Activated CD8-positive, alpha-beta T cell treated with anti-CD3 and anti-CD28 coated beads for 36 hours (primary cell): ENCODE measurements at regions not wholly inside any gene's neighbourhood (a gene's known extent, or its start where the extent isn't known, plus 50 kb on each side); places are given as distances from the start of the nearest gene placed in this dataset.

Experiments used
- ATAC-seq: fragments of 200-7000 bp; cut with Tn5 transposase; one replicate; pipeline ENCODE4 v1.10.0; 2021; ENCODE audit warnings: mild to moderate bottlenecking, moderate library complexity
- CTCF ChIA-PET: fragments of 350-600 bp; sonication (Branson Sonifier 250); formaldehyde crosslinking; loops from one replicate; lab custom pipeline; 2021; ENCODE audit warnings: antibody characterized with exemption; lab: Charles Lee
- POLR2A ChIA-PET: fragments of 350-600 bp; sonication (Branson Sonifier 250); formaldehyde crosslinking; loops from one replicate; lab custom pipeline; 2021; ENCODE audit warnings: antibody characterized with exemption; lab: Charles Lee
- DNase-seq: peaks from one replicate; pipeline ENCODE4 v3.0.0-alpha.2; 2020
- H3K27ac Mint-ChIP-seq: one replicate; pipeline ENCODE4 v1.8.0; 2021; ENCODE audit warnings: mild to moderate bottlenecking, mixed read lengths
- H3K27me3 Mint-ChIP-seq: one replicate; pipeline ENCODE4 v1.8.0; 2021; ENCODE audit warnings: mixed read lengths
- H3K36me3 Mint-ChIP-seq: one replicate; pipeline ENCODE4 v1.8.0; 2021; ENCODE audit warnings: low read depth, mixed read lengths
- H3K4me1 Mint-ChIP-seq: one replicate; pipeline ENCODE4 v1.8.0; 2021; ENCODE audit warnings: low read depth, mixed read lengths
- H3K4me3 Mint-ChIP-seq: one replicate; pipeline ENCODE4 v1.8.0; 2021; ENCODE audit warnings: mild to moderate bottlenecking, moderate library complexity, mixed read lengths
- H3K9me3 Mint-ChIP-seq: one replicate; pipeline ENCODE4 v1.8.0; 2021; ENCODE audit warnings: mixed read lengths
- intact Hi-C: fragments of 100-400 bp; cut with micrococcal nuclease; formaldehyde crosslinking; loops from one replicate; pipeline ENCODE4 v1.10.0; 2022
- TF ChIP-seq, protein P1 (sequence below): fragments of 200-600 bp; IDR thresholded peaks from one replicate; pipeline ENCODE4 v1.8.0; 2022; ENCODE audit warnings: antibody characterized with exemption, mild to moderate bottlenecking

DNA sequence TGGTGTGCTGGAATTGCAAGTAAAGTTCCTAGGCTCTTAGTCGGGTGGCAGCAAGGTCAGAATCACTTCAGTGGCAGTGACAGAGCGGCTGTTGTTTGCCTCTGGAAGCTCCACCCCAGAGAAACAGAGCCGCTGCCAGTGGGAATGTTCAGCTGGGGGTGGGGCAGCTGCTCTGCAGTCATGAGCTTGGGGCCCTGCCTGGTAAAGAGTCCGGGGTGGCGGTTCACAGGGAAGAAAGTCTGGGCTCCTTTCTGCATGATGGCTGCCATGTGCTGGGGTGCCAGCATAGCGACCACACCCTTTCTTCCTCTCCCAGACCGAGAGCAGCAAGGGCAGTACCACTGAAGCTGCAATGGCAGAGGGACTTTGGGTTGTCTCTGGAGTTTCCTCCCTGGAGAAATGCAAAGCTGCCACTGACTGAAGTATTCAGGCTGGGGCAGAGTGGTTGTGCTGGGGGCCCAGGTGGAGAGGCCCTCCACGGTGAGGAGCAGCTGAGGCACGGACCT lies 108.8 kb upstream of the CENPE start:
- H3K36me3 Mint-ChIP-seq: no peaks in the 10 kb centered on the region
- ChIA-PET POLR2A (no interaction called here), CTCF (no interaction called here)
- intact Hi-C loops: no loop called here
- no peak overlapping the region for H3K4me3 Mint-ChIP-seq
- no peak for DNase-seq
- no peak overlapping the region for H3K27ac Mint-ChIP-seq
- peaks cover 1% of the 10 kb centered on the region for H3K9me3 Mint-ChIP-seq
- peaks cover 4% of the 10 kb centered on the region for H3K27me3 Mint-ChIP-seq
- TF ChIP-seq, protein P1, sequence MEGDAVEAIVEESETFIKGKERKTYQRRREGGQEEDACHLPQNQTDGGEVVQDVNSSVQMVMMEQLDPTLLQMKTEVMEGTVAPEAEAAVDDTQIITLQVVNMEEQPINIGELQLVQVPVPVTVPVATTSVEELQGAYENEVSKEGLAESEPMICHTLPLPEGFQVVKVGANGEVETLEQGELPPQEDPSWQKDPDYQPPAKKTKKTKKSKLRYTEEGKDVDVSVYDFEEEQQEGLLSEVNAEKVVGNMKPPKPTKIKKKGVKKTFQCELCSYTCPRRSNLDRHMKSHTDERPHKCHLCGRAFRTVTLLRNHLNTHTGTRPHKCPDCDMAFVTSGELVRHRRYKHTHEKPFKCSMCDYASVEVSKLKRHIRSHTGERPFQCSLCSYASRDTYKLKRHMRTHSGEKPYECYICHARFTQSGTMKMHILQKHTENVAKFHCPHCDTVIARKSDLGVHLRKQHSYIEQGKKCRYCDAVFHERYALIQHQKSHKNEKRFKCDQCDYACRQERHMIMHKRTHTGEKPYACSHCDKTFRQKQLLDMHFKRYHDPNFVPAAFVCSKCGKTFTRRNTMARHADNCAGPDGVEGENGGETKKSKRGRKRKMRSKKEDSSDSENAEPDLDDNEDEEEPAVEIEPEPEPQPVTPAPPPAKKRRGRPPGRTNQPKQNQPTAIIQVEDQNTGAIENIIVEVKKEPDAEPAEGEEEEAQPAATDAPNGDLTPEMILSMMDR: no peak
- no peak for ATAC-seq
- no peaks in the 10 kb centered on the region for H3K4me1 Mint-ChIP-seq

DNA sequence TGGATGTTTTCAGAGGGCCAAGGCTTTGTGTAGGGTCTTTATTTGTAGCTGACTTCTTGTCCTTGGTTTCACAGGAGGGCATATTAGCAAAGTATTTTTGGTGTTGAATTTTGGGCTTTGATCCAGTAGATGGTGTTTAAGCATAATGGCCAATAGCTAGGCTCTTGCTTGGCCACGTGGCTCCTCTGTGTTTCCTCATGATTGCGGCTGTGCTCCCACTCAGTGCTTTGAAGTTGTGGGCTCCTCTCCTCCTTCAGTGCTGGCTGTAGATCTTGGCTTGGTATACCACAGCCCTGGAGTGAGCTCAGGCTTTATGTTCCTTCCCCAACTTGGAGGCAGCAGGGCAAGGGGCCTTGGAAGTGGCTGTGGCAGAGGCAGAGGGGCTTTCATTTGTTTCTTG lies 107.2 kb upstream of the CENPE start:
- no peaks in the 10 kb centered on the region for H3K36me3 Mint-ChIP-seq
- intact Hi-C loops: no loop called here
- H3K4me1 Mint-ChIP-seq: no peaks in the 10 kb centered on the region
- no peak overlapping the region for H3K27ac Mint-ChIP-seq
- no peak for DNase-seq
- POLR2A ChIA-PET: no interaction called here
- peaks cover 1% of the 10 kb centered on the region for H3K9me3 Mint-ChIP-seq
- H3K4me3 Mint-ChIP-seq: no peak overlapping the region
- ATAC-seq: no peak
- CTCF ChIA-PET: interaction anchor here (0.6 kb wide), 1 partner anchor 204 kb away, joined by 3 read pairs; no protein-coding TSS in a partner anchor
- TF ChIP-seq, protein P1: no peak
- peaks cover 4% of the 10 kb centered on the region for H3K27me3 Mint-ChIP-seq

DNA sequence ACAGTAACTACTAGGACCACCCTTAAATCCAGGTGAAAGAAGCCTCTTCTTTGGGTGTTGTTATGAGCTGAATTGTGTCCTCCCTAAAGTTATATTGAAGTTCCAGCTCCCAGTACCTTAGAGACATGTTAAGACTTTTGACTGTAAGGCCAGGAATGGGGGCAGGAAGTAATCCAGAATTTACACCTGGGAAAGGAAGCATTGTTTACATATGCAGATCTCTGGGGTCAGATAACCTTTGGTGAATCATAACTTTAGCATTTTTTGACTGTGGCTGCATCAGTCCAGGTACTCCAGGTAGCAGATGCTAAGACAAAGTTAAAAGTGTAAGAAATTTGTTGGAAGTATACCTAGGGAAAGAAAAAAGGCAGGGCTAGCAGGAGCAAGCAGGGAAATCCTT lies 104.9 kb upstream of the CENPE start:
- Mint-ChIP-seq H3K4me1 (no peaks in the 10 kb centered on the region), H3K27me3 (peaks cover 4% of the 10 kb centered on the region), H3K36me3 (no peaks in the 10 kb centered on the region), H3K4me3 (no peak overlapping the region), H3K27ac (no peak overlapping the region), H3K9me3 (peaks cover 1% of the 10 kb centered on the region)
- no peak for DNase-seq
- POLR2A ChIA-PET: no interaction called here
- intact Hi-C loops: no loop called here
- TF ChIP-seq, protein P1: no peak
- CTCF ChIA-PET: no interaction called here
- ATAC-seq: no peak

DNA sequence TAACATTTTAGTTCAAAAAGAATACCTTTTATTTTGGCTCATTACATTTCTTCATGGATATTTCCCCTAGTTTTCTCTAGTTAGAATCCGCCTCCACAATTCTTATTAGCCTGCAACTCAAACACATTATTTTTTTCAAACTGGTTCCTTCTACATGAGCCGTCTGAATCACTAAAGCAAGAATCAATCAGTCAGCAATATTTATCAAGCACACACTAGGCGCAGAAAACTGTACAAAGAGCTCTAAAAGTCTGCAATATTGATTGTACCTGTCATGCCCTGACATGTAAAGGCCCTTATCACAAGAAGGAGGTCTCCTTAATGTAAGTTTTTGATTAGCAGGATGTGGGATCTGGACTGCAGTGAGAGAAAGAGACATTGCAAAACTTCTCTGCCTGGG lies 94.8 kb upstream of the CENPE start:
- Mint-ChIP-seq H3K9me3 (no peaks in the 10 kb centered on the region), H3K27ac (no peak overlapping the region), H3K4me3 (no peak overlapping the region), H3K27me3 (peaks cover 2% of the 10 kb centered on the region), H3K36me3 (no peaks in the 10 kb centered on the region), H3K4me1 (no peaks in the 10 kb centered on the region)
- ChIA-PET CTCF (no interaction called here), POLR2A (no interaction called here)
- intact Hi-C loops: no loop called here
- TF ChIP-seq, protein P1: no peak
- DNase-seq: no peak
- no peak for ATAC-seq

DNA sequence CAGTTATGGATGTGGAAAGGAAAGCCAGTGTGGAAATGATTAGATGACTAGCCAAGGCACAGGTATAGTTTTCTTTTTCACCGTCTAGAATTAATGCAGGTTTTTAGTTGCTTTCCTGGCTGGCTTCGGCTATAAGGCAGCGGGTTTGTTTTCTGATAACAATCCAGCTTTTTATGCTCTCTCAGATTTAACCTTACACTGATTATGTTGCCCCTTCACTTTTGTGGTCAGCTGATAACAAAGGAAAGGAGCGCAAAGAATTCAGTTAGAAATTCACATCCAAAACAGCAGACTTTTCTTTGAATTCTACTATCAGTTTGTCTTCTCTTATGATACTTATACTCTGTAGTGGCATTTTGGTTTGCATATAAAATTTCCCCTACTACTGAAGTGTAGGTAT lies 94.2 kb upstream of the CENPE start:
- intact Hi-C loops: no loop called here
- no peak for ATAC-seq
- Mint-ChIP-seq H3K4me1 (no peaks in the 10 kb centered on the region), H3K4me3 (no peak overlapping the region), H3K27me3 (peaks cover 2% of the 10 kb centered on the region), H3K9me3 (no peaks in the 10 kb centered on the region), H3K36me3 (no peaks in the 10 kb centered on the region), H3K27ac (no peak overlapping the region)
- ChIA-PET POLR2A (no interaction called here), CTCF (no interaction called here)
- TF ChIP-seq, protein P1: no peak
- DNase-seq: no peak
